ENCODE measurements at regions not wholly inside any gene's neighbourhood (a gene's known extent, or its start where the extent isn't known, plus 50 kb on each side); places are given as distances from the start of the nearest gene placed in this dataset.

GRCh38 chr11:33411751-33412150, 154.6 kb downstream of the HIPK3 start:
- DNase-seq (no peak), ATAC-seq (no peak)

- DNase-seq (no peak), ATAC-seq (no peak)
Observed at GRCh38 chr11:33410086-33410765, 153.0 kb downstream of the HIPK3 start.
